Activated CD8-positive, alpha-beta T cell treated with anti-CD3 and anti-CD28 coated beads for 36 hours (primary cell): ENCODE measurements at regions not wholly inside any gene's neighbourhood (a gene's known extent, or its start where the extent isn't known, plus 50 kb on each side); places are given as distances from the start of the nearest gene placed in this dataset.
A peak's percentile ranks its signal among the peaks of the same experiment; 100 is the strongest.

Experiments used
- ATAC-seq: fragments of 200-7000 bp; cut with Tn5 transposase; one replicate; pipeline ENCODE4 v1.10.0; 2021; ENCODE audit warnings: mild to moderate bottlenecking, moderate library complexity
- CTCF ChIA-PET: fragments of 350-600 bp; sonication (Branson Sonifier 250); formaldehyde crosslinking; loops from one replicate; lab custom pipeline; 2021; ENCODE audit warnings: antibody characterized with exemption; lab: Charles Lee
- POLR2A ChIA-PET: fragments of 350-600 bp; sonication (Branson Sonifier 250); formaldehyde crosslinking; loops from one replicate; lab custom pipeline; 2021; ENCODE audit warnings: antibody characterized with exemption; lab: Charles Lee
- DNase-seq: peaks from one replicate; pipeline ENCODE4 v3.0.0-alpha.2; 2020
- H3K27ac Mint-ChIP-seq: one replicate; pipeline ENCODE4 v1.8.0; 2021; ENCODE audit warnings: mild to moderate bottlenecking, mixed read lengths
- H3K27me3 Mint-ChIP-seq: one replicate; pipeline ENCODE4 v1.8.0; 2021; ENCODE audit warnings: mixed read lengths
- H3K36me3 Mint-ChIP-seq: one replicate; pipeline ENCODE4 v1.8.0; 2021; ENCODE audit warnings: low read depth, mixed read lengths
- H3K4me1 Mint-ChIP-seq: one replicate; pipeline ENCODE4 v1.8.0; 2021; ENCODE audit warnings: low read depth, mixed read lengths
- H3K4me3 Mint-ChIP-seq: one replicate; pipeline ENCODE4 v1.8.0; 2021; ENCODE audit warnings: mild to moderate bottlenecking, moderate library complexity, mixed read lengths
- H3K9me3 Mint-ChIP-seq: one replicate; pipeline ENCODE4 v1.8.0; 2021; ENCODE audit warnings: mixed read lengths
- CTCF ChIP-seq: fragments of 200-600 bp; IDR thresholded peaks from one replicate; pipeline ENCODE4 v1.8.0; 2022; ENCODE audit warnings: antibody characterized with exemption, mild to moderate bottlenecking
- intact Hi-C: fragments of 100-400 bp; cut with micrococcal nuclease; formaldehyde crosslinking; loops from one replicate; pipeline ENCODE4 v1.10.0; 2022

- peak; percentile 13 for ATAC-seq
- DNase-seq: no peak
- Mint-ChIP-seq H3K27me3 (peaks cover 31% of the 10 kb centered on the region), H3K4me3 (no peak overlapping the region), H3K4me1 (no peaks in the 10 kb centered on the region), H3K9me3 (peaks cover 8% of the 10 kb centered on the region), H3K36me3 (no peaks in the 10 kb centered on the region), H3K27ac (no peak overlapping the region)
- no peak for TF ChIP-seq CTCF
- intact Hi-C loops: no loop called here
- ChIA-PET CTCF (no interaction called here), POLR2A (no interaction called here)
Measured at GRCh38 chr12:113582521-113583218, 111.0 kb upstream of the LHX5 start.

GRCh38 chr12:113581342-113581741, 109.7 kb upstream of the LHX5 start:
- H3K9me3 Mint-ChIP-seq: peaks cover 6% of the 10 kb centered on the region
- peaks cover 31% of the 10 kb centered on the region for H3K27me3 Mint-ChIP-seq
- CTCF ChIA-PET: no interaction called here
- H3K36me3 Mint-ChIP-seq: no peaks in the 10 kb centered on the region
- no peak overlapping the region for H3K4me3 Mint-ChIP-seq
- intact Hi-C loops: no loop called here
- POLR2A ChIA-PET: interaction anchor here (0.6 kb wide), 1 partner anchor 20 kb away, joined by 3 read pairs; no protein-coding TSS in a partner anchor
- H3K4me1 Mint-ChIP-seq: no peaks in the 10 kb centered on the region
- H3K27ac Mint-ChIP-seq: no peak overlapping the region
- DNase-seq (no peak), ATAC-seq (no peak)
- no peak for TF ChIP-seq CTCF

- Mint-ChIP-seq H3K4me1 (no peaks in the 10 kb centered on the region), H3K27me3 (peaks cover 32% of the 10 kb centered on the region), H3K36me3 (no peaks in the 10 kb centered on the region), H3K27ac (no peak overlapping the region), H3K9me3 (peaks cover 6% of the 10 kb centered on the region), H3K4me3 (no peak overlapping the region)
- no peak for TF ChIP-seq CTCF
- ATAC-seq (no peak), DNase-seq (no peak)
- intact Hi-C loops: no loop called here
- CTCF ChIA-PET: interaction anchor here (1.2 kb wide), 1 partner anchor 16 kb away, joined by 3 read pairs; no protein-coding TSS in a partner anchor
- POLR2A ChIA-PET: no interaction called here
Measured at GRCh38 chr12:113580437-113580836, 108.8 kb upstream of the LHX5 start.

GRCh38 chr12:113577464-113578129, 105.9 kb upstream of the LHX5 start:
- Mint-ChIP-seq H3K4me1 (no peaks in the 10 kb centered on the region), H3K4me3 (no peak overlapping the region), H3K27me3 (peaks cover 25% of the 10 kb centered on the region), H3K9me3 (peaks cover 6% of the 10 kb centered on the region), H3K27ac (no peak overlapping the region), H3K36me3 (no peaks in the 10 kb centered on the region)
- TF ChIP-seq CTCF: no peak
- intact Hi-C loops: no loop called here
- ChIA-PET POLR2A (no interaction called here), CTCF (no interaction called here)
- ATAC-seq (no peak), DNase-seq (no peak)

GRCh38 chr12:113575386-113575785, 103.7 kb upstream of the LHX5 start:
- H3K27me3 Mint-ChIP-seq: peaks cover 18% of the 10 kb centered on the region
- no peaks in the 10 kb centered on the region for H3K4me1 Mint-ChIP-seq
- ATAC-seq (no peak), DNase-seq (no peak)
- CTCF ChIA-PET: no interaction called here
- no peaks in the 10 kb centered on the region for H3K9me3 Mint-ChIP-seq
- POLR2A ChIA-PET: no interaction called here
- H3K4me3 Mint-ChIP-seq: no peak overlapping the region
- no peak overlapping the region for H3K27ac Mint-ChIP-seq
- intact Hi-C loops: no loop called here
- TF ChIP-seq CTCF: no peak
- H3K36me3 Mint-ChIP-seq: no peaks in the 10 kb centered on the region
